ENCODE measurements at regions not wholly inside any gene's neighbourhood (a gene's known extent, or its start where the extent isn't known, plus 50 kb on each side); places are given as distances from the start of the nearest gene placed in this dataset.
"Not testable (repeated sequence)": the region's sequence is repeated elsewhere in the genome, so short reads cannot be mapped to it uniquely, and the experiment has no call there.

DNA sequence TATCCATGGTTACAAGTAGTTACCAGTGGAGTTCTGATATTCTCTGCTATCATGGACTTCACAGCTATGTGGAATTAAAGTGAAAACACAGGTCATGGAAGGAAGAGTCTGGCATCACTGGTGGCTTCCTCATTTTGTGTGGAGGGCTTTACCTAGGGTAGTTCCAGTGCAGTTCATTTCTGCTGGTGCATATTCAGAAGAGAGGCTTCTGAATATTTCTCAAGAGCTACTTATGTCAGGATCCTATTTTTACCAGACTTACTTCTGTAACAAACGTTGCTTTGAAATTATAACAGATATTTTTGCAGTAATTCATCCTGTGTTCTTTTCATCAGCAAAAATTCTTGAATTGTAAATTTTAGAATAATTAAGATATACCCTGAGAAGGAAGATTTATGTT is 236.5 kb upstream of the NPSR1 start:
- Histone ChIP-seq H3K27ac (no peak overlapping the region), H3K4me1 (no peaks in the 10 kb centered on the region), H3K4me3 (no peak overlapping the region), H3K9me3 (no peaks in the 10 kb centered on the region), H3K36me3 (no peaks in the 10 kb centered on the region), H3K27me3 (no peaks in the 10 kb centered on the region)
- no peak for DNase-seq (ENCODE audit: low spot score)
- TF ChIP-seq, protein P1, sequence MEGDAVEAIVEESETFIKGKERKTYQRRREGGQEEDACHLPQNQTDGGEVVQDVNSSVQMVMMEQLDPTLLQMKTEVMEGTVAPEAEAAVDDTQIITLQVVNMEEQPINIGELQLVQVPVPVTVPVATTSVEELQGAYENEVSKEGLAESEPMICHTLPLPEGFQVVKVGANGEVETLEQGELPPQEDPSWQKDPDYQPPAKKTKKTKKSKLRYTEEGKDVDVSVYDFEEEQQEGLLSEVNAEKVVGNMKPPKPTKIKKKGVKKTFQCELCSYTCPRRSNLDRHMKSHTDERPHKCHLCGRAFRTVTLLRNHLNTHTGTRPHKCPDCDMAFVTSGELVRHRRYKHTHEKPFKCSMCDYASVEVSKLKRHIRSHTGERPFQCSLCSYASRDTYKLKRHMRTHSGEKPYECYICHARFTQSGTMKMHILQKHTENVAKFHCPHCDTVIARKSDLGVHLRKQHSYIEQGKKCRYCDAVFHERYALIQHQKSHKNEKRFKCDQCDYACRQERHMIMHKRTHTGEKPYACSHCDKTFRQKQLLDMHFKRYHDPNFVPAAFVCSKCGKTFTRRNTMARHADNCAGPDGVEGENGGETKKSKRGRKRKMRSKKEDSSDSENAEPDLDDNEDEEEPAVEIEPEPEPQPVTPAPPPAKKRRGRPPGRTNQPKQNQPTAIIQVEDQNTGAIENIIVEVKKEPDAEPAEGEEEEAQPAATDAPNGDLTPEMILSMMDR (IDR thresholded peaks at IDR 0.05), result no peak

DNA sequence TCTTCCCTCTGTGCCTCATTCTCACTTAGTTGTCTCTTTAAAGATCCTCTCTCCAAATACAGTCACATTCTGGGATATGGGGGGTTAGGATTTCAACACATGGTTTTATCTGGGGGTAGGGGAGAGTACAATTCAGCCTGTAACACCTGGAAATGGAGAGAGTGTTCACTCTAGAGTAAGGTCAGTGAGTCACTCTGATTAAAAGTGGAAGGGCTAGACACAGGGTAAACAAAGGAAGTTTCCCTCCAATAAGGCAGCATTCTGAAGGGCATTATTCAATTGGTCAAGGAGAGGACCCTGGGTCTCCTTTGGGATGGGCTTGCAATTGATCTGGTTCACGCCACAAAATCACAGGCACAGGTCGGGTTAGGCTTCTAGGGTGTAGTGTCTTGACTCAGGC is 232.8 kb upstream of the NPSR1 start:
- no peaks in the 10 kb centered on the region for H3K9me3 ChIP-seq
- TF ChIP-seq, protein P1 (IDR thresholded peaks at IDR 0.05), result no peak

GRCh38 chr7:34425631-34426384 is 232.2 kb upstream of the NPSR1 start:
- H3K4me1 ChIP-seq, result no peaks in the 10 kb centered on the region
- no peak overlapping the region for H3K27ac ChIP-seq
- H3K36me3 ChIP-seq, result no peaks in the 10 kb centered on the region
- H3K27me3 ChIP-seq, result no peaks in the 10 kb centered on the region
- TF ChIP-seq, protein P1 (IDR thresholded peaks at IDR 0.05), result no peak
- H3K4me3 ChIP-seq, result no peak overlapping the region
- H3K9me3 ChIP-seq, result no peaks in the 10 kb centered on the region
- DNase-seq (ENCODE audit: low spot score), result no peak

More for the DNA sequence above, 232.8 kb upstream of the NPSR1 start:
- no peak for DNase-seq (ENCODE audit: low spot score)
- H3K27ac ChIP-seq, result no peak overlapping the region
- no peaks in the 10 kb centered on the region for H3K36me3 ChIP-seq
- H3K27me3 ChIP-seq, result no peaks in the 10 kb centered on the region
- H3K4me3 ChIP-seq, result no peak overlapping the region
- H3K4me1 ChIP-seq, result no peaks in the 10 kb centered on the region

DNA sequence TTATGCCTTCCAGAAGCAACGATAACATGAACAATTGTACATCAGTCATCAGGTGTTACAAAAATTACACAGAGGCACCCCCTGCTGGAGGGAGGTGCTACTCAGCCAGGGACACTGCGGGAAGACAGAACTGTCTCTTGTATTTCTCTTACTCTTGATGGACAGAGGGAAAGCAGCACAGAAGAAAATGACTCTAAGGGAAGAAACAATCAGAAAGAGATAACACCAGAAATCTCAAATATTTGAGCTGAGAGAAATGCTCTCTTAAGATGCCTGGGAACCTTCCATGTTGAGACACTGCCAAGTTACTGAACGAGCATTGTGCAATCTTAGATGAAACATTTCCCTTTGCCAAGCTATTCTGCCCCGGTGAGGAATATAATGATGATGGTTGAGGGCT is 227.6 kb upstream of the NPSR1 start:
- DNase-seq (ENCODE audit: low spot score), result no peak
- TF ChIP-seq, protein P1 (IDR thresholded peaks at IDR 0.05), result peak in 1 of 2 donors; percentile 36
- Histone ChIP-seq H3K27ac (no peak overlapping the region), H3K9me3 (no peaks in the 10 kb centered on the region), H3K36me3 (no peaks in the 10 kb centered on the region), H3K4me3 (no peak overlapping the region), H3K27me3 (no peaks in the 10 kb centered on the region), H3K4me1 (no peaks in the 10 kb centered on the region)

- no peaks in the 10 kb centered on the region for H3K36me3 ChIP-seq
- TF ChIP-seq, protein P1 (IDR thresholded peaks at IDR 0.05), result no peak
- no peak overlapping the region for H3K27ac ChIP-seq
- H3K9me3 ChIP-seq, result no peaks in the 10 kb centered on the region
- no peak overlapping the region for H3K4me3 ChIP-seq
- no peaks in the 10 kb centered on the region for H3K27me3 ChIP-seq
- no peaks in the 10 kb centered on the region for H3K4me1 ChIP-seq
- DNase-seq (ENCODE audit: low spot score), result no peak
Observed at GRCh38 chr7:34438436-34438835, 219.6 kb upstream of the NPSR1 start.

DNA sequence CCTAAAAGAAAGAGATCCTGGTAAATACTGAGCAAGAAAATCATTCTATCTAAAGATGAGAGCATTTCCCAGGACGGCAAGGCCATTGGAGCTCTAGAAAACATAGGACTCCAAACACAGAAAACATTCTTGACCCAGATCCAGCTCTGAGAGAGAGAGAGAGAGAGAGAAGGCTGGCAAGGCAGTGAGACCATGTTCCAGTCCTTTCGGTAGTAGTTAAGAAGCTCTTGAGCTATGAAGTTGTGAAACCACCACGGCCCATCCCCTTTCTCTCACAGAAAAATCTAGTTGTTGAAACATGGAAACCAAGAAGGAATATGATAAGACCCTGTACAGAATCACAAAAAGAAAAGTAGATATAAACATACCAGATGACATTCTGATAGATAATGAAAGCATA is 212.4 kb upstream of the NPSR1 start:
- DNase-seq (ENCODE audit: low spot score), result no peak
- Histone ChIP-seq H3K4me3 (no peak overlapping the region), H3K9me3 (no peaks in the 10 kb centered on the region), H3K27me3 (no peaks in the 10 kb centered on the region), H3K36me3 (no peaks in the 10 kb centered on the region), H3K27ac (no peak overlapping the region), H3K4me1 (no peaks in the 10 kb centered on the region)
- TF ChIP-seq, protein P1 (IDR thresholded peaks at IDR 0.05), result no peak

DNA sequence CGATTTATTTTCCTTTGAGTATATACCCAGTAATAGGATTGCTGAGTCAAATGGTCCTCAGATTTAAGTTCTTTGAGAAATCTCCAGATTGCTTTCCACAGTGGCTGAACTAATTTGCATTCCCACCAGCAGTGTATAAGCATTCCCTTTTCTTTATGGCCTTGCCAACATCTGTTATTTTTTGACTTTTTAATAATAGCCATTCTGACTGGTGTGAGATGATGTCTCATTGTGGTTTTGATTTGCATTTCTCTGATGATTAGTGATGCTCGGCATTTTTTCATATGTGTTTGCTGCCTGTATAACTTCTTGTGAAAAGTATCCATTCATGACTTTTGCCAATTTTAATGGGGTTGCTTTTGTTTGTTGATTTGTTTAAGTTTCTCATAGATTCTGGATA is 209.5 kb upstream of the NPSR1 start:
- H3K4me1 ChIP-seq; DNase-seq (ENCODE audit: low spot score); H3K27ac ChIP-seq; H3K36me3 ChIP-seq; H3K27me3 ChIP-seq; H3K9me3 ChIP-seq; H3K4me3 ChIP-seq: not testable (repeated sequence)

Data from right atrium auricular region (tissue), 2 donors.